ENCODE measurements at regions not wholly inside any gene's neighbourhood (a gene's known extent, or its start where the extent isn't known, plus 50 kb on each side); places are given as distances from the start of the nearest gene placed in this dataset.

GRCh38 chr6:132909742-132910141, 95.4 kb downstream of the RPS12 start:
- TF ChIP-seq POLR2A (IDR thresholded peaks at IDR 0.05) (no peak), CTCF (IDR thresholded peaks at IDR 0.05) (no peak)
